Esophagus squamous epithelium (tissue), 5 donors: ENCODE measurements at regions not wholly inside any gene's neighbourhood (a gene's known extent, or its start where the extent isn't known, plus 50 kb on each side); places are given as distances from the start of the nearest gene placed in this dataset.
"Not testable (repeated sequence)": the region's sequence is repeated elsewhere in the genome, so short reads cannot be mapped to it uniquely, and the experiment has no call there.

Experiments
- DNase-seq: peaks from one replicate; lab custom pipeline; 2025; lab: John Stamatoyannopoulos, UW
- H3K27ac ChIP-seq, 4 donors: fragments of 200-600 bp; sonication (generic); one replicate each; pipeline ENCODE4 v1.5.1; 2016 to 2019; ENCODE audit warnings: mild to moderate bottlenecking in 1 of 4
- H3K27me3 ChIP-seq, 4 donors: fragments of 200-600 bp; sonication (generic); 1 replicate in 3 of 4; 2 replicates in 1 of 4; pipeline versions ENCODE4 v1.5.1 to v1.6.0; 2017 to 2021; ENCODE audit warnings: antibody characterized with exemption in 1 of 4
- H3K36me3 ChIP-seq, 3 donors: fragments of 200-600 bp; sonication (generic); one replicate each; pipeline ENCODE4 v1.5.1; 2016 to 2019
- H3K4me1 ChIP-seq, 3 donors: fragments of 200-600 bp; sonication (generic); one replicate each; pipeline ENCODE4 v1.5.1; 2017 to 2019
- H3K4me3 ChIP-seq, 4 donors: fragments of 200-600 bp; sonication (generic); 1 replicate in 3 of 4; 2 replicates in 1 of 4; pipeline ENCODE4 v1.5.1; 2016 to 2019; ENCODE audit warnings: mild to moderate bottlenecking in 2 of 4, moderate library complexity in 1 of 4
- H3K9me3 ChIP-seq, 3 donors: fragments of 200-600 bp; sonication (generic); one replicate each; pipeline ENCODE4 v1.5.1; 2016 to 2019
- POLR2A ChIP-seq, 4 donors: fragments of 450-650 bp; IDR thresholded peaks; one replicate each; pipeline ENCODE4 v1.6.1; 2017; ENCODE audit warnings: antibody characterized with exemption in 4 of 4, mild to moderate bottlenecking in 4 of 4, moderate library complexity in 3 of 4
- WGBS, 2 donors: methylation state at CpG; one replicate each; pipeline ENCODE4 v1.1.5; 2018; 5-methylcytosine and 5-hydroxymethylcytosine counted together
- intact Hi-C: fragments of 100-400 bp; cut with DNase I; formaldehyde crosslinking; loops from one replicate; pipeline ENCODE4 v1.15.0; 2022
- TF ChIP-seq, protein P1 (sequence below), 6 experiments: fragments of 450-650 bp in 4 of 6; fragments of 200-600 bp in 2 of 6; sonication (generic) in 2 of 6; IDR thresholded peaks; one replicate each; pipeline ENCODE4 v1.5.1; 2016 to 2019; ENCODE audit warnings: antibody characterized with exemption in 6 of 6, mild to moderate bottlenecking in 4 of 6, moderate library complexity in 4 of 6
- donor health status: DM: yes; HTN: yes; CAD: no.

DNA sequence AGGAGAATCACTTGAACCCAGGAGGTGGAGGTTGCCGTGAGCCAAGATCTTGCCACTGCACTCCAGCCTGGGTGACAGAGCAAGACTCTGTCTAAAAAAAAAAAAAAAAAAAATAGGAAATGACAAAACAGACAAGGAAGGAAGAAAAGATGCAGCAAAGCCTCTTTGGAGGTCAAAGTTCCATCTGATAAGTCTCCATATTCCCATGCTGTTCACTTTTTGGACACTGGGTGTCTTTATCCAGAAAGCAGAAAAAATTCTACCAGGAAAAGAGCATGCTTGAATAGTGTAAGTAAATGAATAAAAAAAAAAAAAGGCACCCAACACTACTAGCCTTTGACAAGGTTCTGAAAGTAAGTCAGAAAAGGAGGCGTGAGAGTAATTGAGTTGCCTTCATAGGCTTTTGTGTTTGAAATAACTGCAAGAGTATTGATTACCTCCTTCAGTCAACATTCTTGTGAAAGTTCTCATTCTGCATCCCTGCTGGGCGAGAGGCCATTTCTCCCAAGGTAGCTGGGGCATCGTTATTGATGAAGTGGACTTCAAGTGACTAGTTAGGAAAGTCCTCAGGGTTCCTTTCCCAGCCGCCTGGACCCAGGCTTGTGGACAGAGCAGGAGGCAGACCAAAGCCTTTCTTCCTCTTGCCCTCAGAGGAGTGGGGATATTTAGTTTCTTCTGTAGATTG, 133.3 kb upstream of the KIF5B start:
- no peak for DNase-seq

DNA sequence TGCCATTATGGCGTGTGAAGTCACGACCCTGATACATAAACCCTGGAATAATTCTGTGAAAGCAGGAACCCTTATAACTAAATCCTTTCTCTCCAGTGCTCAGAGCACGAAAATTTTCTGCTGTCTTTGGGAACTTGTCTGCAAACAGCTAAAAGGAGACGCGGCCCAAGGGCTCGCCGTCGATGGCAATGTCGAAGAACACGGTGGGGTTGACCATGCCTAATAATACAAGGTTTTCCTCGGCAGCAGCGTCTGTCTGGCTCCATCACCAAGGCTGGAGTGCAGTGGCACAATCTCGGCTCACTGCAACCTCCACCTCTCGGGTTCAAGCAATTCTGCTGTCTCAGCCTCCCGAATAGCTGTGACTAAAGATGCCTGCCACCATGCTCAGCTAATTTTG, 132.4 kb upstream of the KIF5B start:
- DNase-seq, H3K27ac ChIP-seq, H3K4me1 ChIP-seq, H3K4me3 ChIP-seq, intact Hi-C loops, H3K27me3 ChIP-seq, H3K9me3 ChIP-seq, H3K36me3 ChIP-seq: not testable (repeated sequence)
- 91 to 94% methylated on average over 8 to 14 of the region's 15 CpGs for WGBS, 2 donors

More for the DNA sequence above, 133.3 kb upstream of the KIF5B start:
- WGBS, 2 donors = 86 to 96% methylated on average over 4 to 5 of the region's 5 CpGs
- Histone ChIP-seq H3K4me1 (peaks cover 0 to 5% (median 0%) of the 10 kb centered on the region in 3 donors), H3K4me3 (no peak overlapping the region), H3K36me3 (no peaks in the 10 kb centered on the region), H3K9me3 (no peaks in the 10 kb centered on the region), H3K27me3 (no peaks in the 10 kb centered on the region), H3K27ac (no peak overlapping the region)
- intact Hi-C loops = loop anchor here (10.0 kb wide), 1 partner anchor 175 kb away; no protein-coding TSS in a partner anchor
- TF ChIP-seq POLR2A (IDR thresholded peaks at IDR 0.05) = no peak
- TF ChIP-seq, protein P1, sequence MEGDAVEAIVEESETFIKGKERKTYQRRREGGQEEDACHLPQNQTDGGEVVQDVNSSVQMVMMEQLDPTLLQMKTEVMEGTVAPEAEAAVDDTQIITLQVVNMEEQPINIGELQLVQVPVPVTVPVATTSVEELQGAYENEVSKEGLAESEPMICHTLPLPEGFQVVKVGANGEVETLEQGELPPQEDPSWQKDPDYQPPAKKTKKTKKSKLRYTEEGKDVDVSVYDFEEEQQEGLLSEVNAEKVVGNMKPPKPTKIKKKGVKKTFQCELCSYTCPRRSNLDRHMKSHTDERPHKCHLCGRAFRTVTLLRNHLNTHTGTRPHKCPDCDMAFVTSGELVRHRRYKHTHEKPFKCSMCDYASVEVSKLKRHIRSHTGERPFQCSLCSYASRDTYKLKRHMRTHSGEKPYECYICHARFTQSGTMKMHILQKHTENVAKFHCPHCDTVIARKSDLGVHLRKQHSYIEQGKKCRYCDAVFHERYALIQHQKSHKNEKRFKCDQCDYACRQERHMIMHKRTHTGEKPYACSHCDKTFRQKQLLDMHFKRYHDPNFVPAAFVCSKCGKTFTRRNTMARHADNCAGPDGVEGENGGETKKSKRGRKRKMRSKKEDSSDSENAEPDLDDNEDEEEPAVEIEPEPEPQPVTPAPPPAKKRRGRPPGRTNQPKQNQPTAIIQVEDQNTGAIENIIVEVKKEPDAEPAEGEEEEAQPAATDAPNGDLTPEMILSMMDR (IDR thresholded peaks at IDR 0.05) = peak in 2 of 6 experiments; percentile 22 to 24

GRCh38 chr10:32187686-32188085, 131.5 kb upstream of the KIF5B start:
- TF ChIP-seq, protein P1 (IDR thresholded peaks at IDR 0.05) = no peak
- no peak for TF ChIP-seq POLR2A (IDR thresholded peaks at IDR 0.05)
- H3K27me3 ChIP-seq = no peaks in the 10 kb centered on the region
- no peak overlapping the region for H3K27ac ChIP-seq
- 75 to 76% methylated on average over 6 of the region's 6 CpGs for WGBS, 2 donors
- intact Hi-C loops = no loop called here
- H3K36me3 ChIP-seq = no peaks in the 10 kb centered on the region
- no peak for DNase-seq
- H3K4me1 ChIP-seq = peaks cover 0 to 5% (median 0%) of the 10 kb centered on the region in 3 donors
- H3K9me3 ChIP-seq = no peaks in the 10 kb centered on the region
- H3K4me3 ChIP-seq = no peak overlapping the region

GRCh38 chr10:32183652-32184051, 127.4 kb upstream of the KIF5B start:
- H3K27ac ChIP-seq, H3K36me3 ChIP-seq, DNase-seq, H3K4me3 ChIP-seq, H3K27me3 ChIP-seq, H3K9me3 ChIP-seq, intact Hi-C loops, H3K4me1 ChIP-seq: not testable (repeated sequence)
- 75 to 79% methylated on average over 5 of the region's 5 CpGs for WGBS, 2 donors

- H3K4me1 ChIP-seq = no peaks in the 10 kb centered on the region
- H3K4me3 ChIP-seq = no peak overlapping the region
- no peaks in the 10 kb centered on the region for H3K27me3 ChIP-seq
- no peak for DNase-seq
- H3K9me3 ChIP-seq = no peaks in the 10 kb centered on the region
- H3K36me3 ChIP-seq = no peaks in the 10 kb centered on the region
- WGBS, 2 donors = 79 to 87% methylated on average over 4 to 10 of the region's 11 CpGs
- intact Hi-C loops = no loop called here
- no peak overlapping the region for H3K27ac ChIP-seq
- TF ChIP-seq, protein P1 (IDR thresholded peaks at IDR 0.05) = no peak
- no peak for TF ChIP-seq POLR2A (IDR thresholded peaks at IDR 0.05)
Observed at GRCh38 chr10:32182476-32182875, 126.3 kb upstream of the KIF5B start.

GRCh38 chr10:32180390-32181280, 124.4 kb upstream of the KIF5B start:
- Histone ChIP-seq H3K4me1 (no peaks in the 10 kb centered on the region), H3K9me3 (no peaks in the 10 kb centered on the region), H3K4me3 (no peak overlapping the region), H3K36me3 (no peaks in the 10 kb centered on the region), H3K27ac (no peak overlapping the region), H3K27me3 (no peaks in the 10 kb centered on the region)
- TF ChIP-seq, protein P1 (IDR thresholded peaks at IDR 0.05) = no peak
- no peak for TF ChIP-seq POLR2A (IDR thresholded peaks at IDR 0.05)
- intact Hi-C loops = no loop called here
- no peak for DNase-seq
- 88 to 89% methylated on average over 17 to 18 of the region's 18 CpGs for WGBS, 2 donors
